ENCODE measurements at regions not wholly inside any gene's neighbourhood (a gene's known extent, or its start where the extent isn't known, plus 50 kb on each side); places are given as distances from the start of the nearest gene placed in this dataset.
"Not testable (repeated sequence)": the region's sequence is repeated elsewhere in the genome, so short reads cannot be mapped to it uniquely, and the experiment has no call there.

GRCh38 chr10:23918839-23919238 lies 290.1 kb upstream of the KIAA1217 start:
- H3K9me3 ChIP-seq = peaks cover 0 to 10% (median 0%) of the 10 kb centered on the region in 4 donors
- no peak for DNase-seq (ENCODE audit: low spot score in 2 of 2)
- H3K27ac ChIP-seq = no peak overlapping the region
- H3K36me3 ChIP-seq = no peaks in the 10 kb centered on the region
- H3K4me1 ChIP-seq = no peaks in the 10 kb centered on the region
- no peak for TF ChIP-seq POLR2A (IDR thresholded peaks at IDR 0.05)
- no peak for TF ChIP-seq CTCF (IDR thresholded peaks at IDR 0.05)
- TF ChIP-seq EP300 (IDR thresholded peaks at IDR 0.05) = no peak
- no peaks in the 10 kb centered on the region for H3K27me3 ChIP-seq
- no peak overlapping the region for H3K4me3 ChIP-seq

DNA sequence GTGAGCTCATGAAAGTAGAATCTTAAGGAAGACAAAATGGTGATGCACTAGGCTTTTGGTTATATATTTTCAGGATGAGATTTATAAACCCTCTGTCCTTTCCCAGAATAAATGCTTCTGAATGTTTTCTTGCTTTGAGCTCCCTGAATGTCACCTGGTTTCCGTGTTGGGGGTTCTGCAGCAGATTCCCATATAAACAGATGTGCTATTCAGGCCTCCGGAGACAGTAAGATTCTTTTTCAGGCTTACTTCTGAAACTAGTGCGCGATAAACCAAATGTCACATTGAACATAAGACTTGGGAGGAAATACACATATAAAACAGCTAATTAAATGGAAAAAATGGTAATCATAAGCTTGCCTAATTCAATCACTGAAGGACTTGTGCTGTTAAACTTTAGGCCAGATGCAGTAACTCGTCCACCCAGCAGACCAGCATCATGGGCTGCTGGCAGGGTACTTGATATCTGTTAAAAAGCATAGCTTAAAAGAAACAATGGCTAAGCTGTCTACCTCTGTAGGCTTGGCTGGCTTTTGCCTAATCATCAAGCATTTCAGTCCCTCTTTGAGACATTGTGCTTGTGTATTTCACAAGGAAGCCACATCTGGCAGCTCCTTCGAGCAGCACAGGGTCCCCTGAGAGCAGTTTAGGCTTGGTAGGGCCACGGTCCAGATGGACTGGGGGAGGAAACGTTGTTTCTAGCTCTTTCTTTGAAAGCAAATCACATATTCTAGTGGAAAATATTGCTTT lies 281.2 kb upstream of the KIAA1217 start:
- no peak overlapping the region for H3K4me3 ChIP-seq

DNA sequence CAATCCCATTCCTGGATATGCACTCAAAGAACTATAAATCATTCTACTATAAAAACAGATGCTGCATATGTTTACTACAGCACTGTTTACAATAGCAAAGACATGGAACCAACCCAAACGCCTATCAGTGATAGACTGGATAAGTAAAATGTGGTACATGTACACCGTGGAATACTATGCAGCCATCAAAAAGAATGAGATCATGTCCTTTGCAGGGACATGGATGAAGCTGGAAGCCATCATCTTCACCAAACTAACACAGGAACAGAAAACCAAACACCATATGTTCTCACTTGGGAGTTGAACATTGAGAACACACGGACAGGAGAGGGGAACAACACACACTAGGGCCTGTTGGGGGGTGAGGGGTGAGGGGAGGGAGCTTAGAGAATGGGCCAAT lies 274.9 kb upstream of the KIAA1217 start:
- 77 to 79% methylated on average over 3 of the region's 3 CpGs for WGBS, 2 donors
- DNase-seq (ENCODE audit: low spot score in 2 of 2); H3K27ac ChIP-seq; H3K4me1 ChIP-seq; H3K27me3 ChIP-seq; H3K4me3 ChIP-seq; H3K36me3 ChIP-seq; H3K9me3 ChIP-seq: not testable (repeated sequence)

More for the DNA sequence above, 281.2 kb upstream of the KIAA1217 start:
- TF ChIP-seq CTCF (IDR thresholded peaks at IDR 0.05) (no peak), POLR2A (IDR thresholded peaks at IDR 0.05) (no peak)
- Histone ChIP-seq H3K4me1 (no peaks in the 10 kb centered on the region), H3K36me3 (no peaks in the 10 kb centered on the region), H3K9me3 (no peaks in the 10 kb centered on the region), H3K27ac (no peak overlapping the region), H3K27me3 (no peaks in the 10 kb centered on the region)
- peak; percentile 14 to 42 for DNase-seq (ENCODE audit: low spot score in 2 of 2)
- 43 to 46% methylated on average over 8 of the region's 8 CpGs for WGBS, 2 donors

DNA sequence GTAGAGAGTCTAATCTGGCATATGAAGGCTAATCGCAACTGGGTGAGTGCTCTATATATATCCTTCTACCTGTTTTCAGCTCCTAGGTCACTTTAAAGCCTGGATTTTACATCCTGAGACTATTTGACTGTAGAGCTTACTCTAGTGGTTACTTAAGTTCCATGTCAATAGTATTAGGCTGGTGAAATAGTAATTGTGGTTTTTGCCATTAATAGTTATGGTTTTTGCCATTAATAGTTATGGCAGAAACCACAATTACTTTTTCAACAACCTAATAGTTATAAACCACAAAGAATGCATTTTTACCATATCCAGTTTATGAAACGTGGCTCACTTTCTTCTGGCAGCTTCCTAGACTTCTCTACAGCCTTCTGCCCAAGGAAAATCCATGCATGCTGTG lies 263.1 kb upstream of the KIAA1217 start:
- Histone ChIP-seq H3K27ac (no peak overlapping the region), H3K9me3 (peaks cover 0 to 2% (median 0%) of the 10 kb centered on the region in 4 donors), H3K4me1 (no peaks in the 10 kb centered on the region), H3K36me3 (no peaks in the 10 kb centered on the region), H3K4me3 (no peak overlapping the region), H3K27me3 (no peaks in the 10 kb centered on the region)
- DNase-seq (ENCODE audit: low spot score in 2 of 2) = no peak
- 63 to 78% methylated on average over 2 of the region's 2 CpGs for WGBS, 2 donors
- TF ChIP-seq POLR2A (IDR thresholded peaks at IDR 0.05) (no peak), EP300 (IDR thresholded peaks at IDR 0.05) (no peak), CTCF (IDR thresholded peaks at IDR 0.05) (no peak)

GRCh38 chr10:23951841-23952240 lies 257.1 kb upstream of the KIAA1217 start:
- no peak overlapping the region for H3K4me3 ChIP-seq
- 89 to 96% methylated on average over 6 of the region's 6 CpGs for WGBS, 2 donors
- H3K9me3 ChIP-seq = peaks cover 0 to 11% (median 2%) of the 10 kb centered on the region in 4 donors
- H3K27me3 ChIP-seq = no peaks in the 10 kb centered on the region
- H3K4me1 ChIP-seq = no peaks in the 10 kb centered on the region
- H3K36me3 ChIP-seq = no peaks in the 10 kb centered on the region
- no peak overlapping the region for H3K27ac ChIP-seq
- no peak for DNase-seq (ENCODE audit: low spot score in 2 of 2)
- TF ChIP-seq CTCF (IDR thresholded peaks at IDR 0.05) = no peak
- no peak for TF ChIP-seq EP300 (IDR thresholded peaks at IDR 0.05)
- TF ChIP-seq POLR2A (IDR thresholded peaks at IDR 0.05) = no peak

All from tibial nerve (tissue), 4 donors.